GM18499 (cell line): ENCODE measurements at regions not wholly inside any gene's neighbourhood (a gene's known extent, or its start where the extent isn't known, plus 50 kb on each side); places are given as distances from the start of the nearest gene placed in this dataset.

Source experiments
- ATAC-seq: cut with Tn5 transposase; IDR thresholded peaks from one replicate; pipeline ENCODE4 v1.9.1; 2021; ENCODE audit warnings: moderate number of reproducible peaks; ENCODE audit not compliant: insufficient read depth, unreplicated experiment

- ATAC-seq = no peak
Measured at GRCh38 chr7:41121228-41121627, 581.7 kb downstream of the INHBA start.

GRCh38 chr7:41118486-41118885 is 584.4 kb downstream of the INHBA start:
- no peak for ATAC-seq

- no peak for ATAC-seq
Measured at GRCh38 chr7:41117431-41117830, 585.5 kb downstream of the INHBA start.

- ATAC-seq = no peak
Measured at GRCh38 chr7:41116817-41117216, 586.1 kb downstream of the INHBA start.

GRCh38 chr7:41116337-41116736 is 586.6 kb downstream of the INHBA start:
- no peak for ATAC-seq

- no peak for ATAC-seq
Measured at GRCh38 chr7:41114691-41115090, 588.2 kb downstream of the INHBA start.

- ATAC-seq = no peak
Measured at GRCh38 chr7:41114131-41114530, 588.8 kb downstream of the INHBA start.

GRCh38 chr7:41113719-41114118 is 589.2 kb downstream of the INHBA start:
- ATAC-seq = no peak

- no peak for ATAC-seq
Measured at GRCh38 chr7:41110186-41110585, 592.7 kb downstream of the INHBA start.

GRCh38 chr7:41108821-41109220 is 594.1 kb downstream of the INHBA start:
- ATAC-seq = no peak

- no peak for ATAC-seq
Measured at GRCh38 chr7:41107938-41108448, 594.9 kb downstream of the INHBA start.

GRCh38 chr7:41107330-41107937 is 595.5 kb downstream of the INHBA start:
- ATAC-seq = no peak

GRCh38 chr7:41104631-41105030 is 598.3 kb downstream of the INHBA start:
- no peak for ATAC-seq

- ATAC-seq = peak; percentile 52
Measured at GRCh38 chr7:41103331-41103730, 599.6 kb downstream of the INHBA start.

- no peak for ATAC-seq
Measured at GRCh38 chr7:41098846-41099245, 604.0 kb downstream of the INHBA start.

- no peak for ATAC-seq
Measured at GRCh38 chr7:41098402-41098801, 604.5 kb downstream of the INHBA start.

GRCh38 chr7:41097501-41097900 is 605.4 kb downstream of the INHBA start:
- no peak for ATAC-seq

- no peak for ATAC-seq
Measured at GRCh38 chr7:41096917-41097316, 606.0 kb downstream of the INHBA start.

GRCh38 chr7:41093141-41093540 is 609.7 kb downstream of the INHBA start:
- no peak for ATAC-seq

GRCh38 chr7:41085244-41085643 is 617.6 kb downstream of the INHBA start:
- ATAC-seq = no peak

- no peak for ATAC-seq
Measured at GRCh38 chr7:41084381-41084780, 618.5 kb downstream of the INHBA start.

- no peak for ATAC-seq
Measured at GRCh38 chr7:41069635-41070034, 633.3 kb downstream of the INHBA start.

- ATAC-seq = no peak
Measured at GRCh38 chr7:41067576-41067975, 635.3 kb downstream of the INHBA start.
